H9 (cell line): ENCODE measurements at regions not wholly inside any gene's neighbourhood (a gene's known extent, or its start where the extent isn't known, plus 50 kb on each side); places are given as distances from the start of the nearest gene placed in this dataset.

ENCODE experiments used
- DNase-seq: peaks from one replicate; pipeline ENCODE4 v3.0.0-alpha.2; 2017
- H2AFZ ChIP-seq: one replicate; pipeline ENCODE4 v1.6.1; 2013; ENCODE audit warnings: mild to moderate bottlenecking, low read length, control low read depth, moderate library complexity
- H2AK5ac ChIP-seq: 2 replicates; pipeline ENCODE4 v1.6.1; 2013; ENCODE audit warnings: low read length, control low read depth, mixed read lengths; ENCODE audit not compliant: insufficient read length
- H2BK120ac ChIP-seq: one replicate; pipeline ENCODE4 v1.6.1; 2013; ENCODE audit warnings: low read depth, mild to moderate bottlenecking, low read length, control low read depth, inconsistent platforms; ENCODE audit not compliant: poor library complexity, severe bottlenecking
- H2BK12ac ChIP-seq: 2 replicates; pipeline ENCODE4 v1.6.1; 2013; ENCODE audit warnings: low read length, control low read depth, mixed read lengths, low read depth; ENCODE audit not compliant: insufficient read length
- H2BK15ac ChIP-seq: 2 replicates; pipeline ENCODE4 v1.6.1; 2013; ENCODE audit warnings: low read depth, low read length, control low read depth
- H2BK20ac ChIP-seq: one replicate; pipeline ENCODE4 v1.6.1; 2013; ENCODE audit warnings: low read depth, mild to moderate bottlenecking, low read length, control low read depth, inconsistent platforms; ENCODE audit not compliant: poor library complexity, severe bottlenecking
- H2BK5ac ChIP-seq: 2 replicates; pipeline ENCODE4 v1.6.1; 2013; ENCODE audit warnings: low read length, control low read depth, mixed read lengths; ENCODE audit not compliant: insufficient read length
- H3K14ac ChIP-seq: 2 replicates; pipeline ENCODE4 v1.6.1; 2013; ENCODE audit warnings: low read length, control low read depth; ENCODE audit not compliant: insufficient read depth
- H3K18ac ChIP-seq: 2 replicates; pipeline ENCODE4 v1.6.1; 2013; ENCODE audit warnings: low read depth, mild to moderate bottlenecking, mixed read lengths, low read length, control low read depth; ENCODE audit not compliant: insufficient read length
- H3K23ac ChIP-seq: 2 replicates; pipeline ENCODE4 v1.6.1; 2013; ENCODE audit warnings: low read length, control low read depth, mixed read lengths, low read depth; ENCODE audit not compliant: insufficient read length
- H3K23me2 ChIP-seq: 2 replicates; pipeline ENCODE4 v1.6.1; 2013; ENCODE audit warnings: low read depth, mild to moderate bottlenecking, mixed read lengths, low read length, control low read depth; ENCODE audit not compliant: insufficient read length, poor library complexity, severe bottlenecking
- H3K27ac ChIP-seq: 2 replicates; pipeline ENCODE4 v1.5.1; 2013; ENCODE audit warnings: low read length, control low read depth, mixed read lengths, low read depth; ENCODE audit not compliant: insufficient read length
- H3K27me3 ChIP-seq: 2 replicates; pipeline ENCODE4 v1.6.1; 2013; ENCODE audit warnings: low read length, control low read depth, inconsistent platforms; ENCODE audit not compliant: insufficient read depth
- H3K4ac ChIP-seq: 2 replicates; pipeline ENCODE4 v1.6.1; 2013; ENCODE audit warnings: low read depth, mild to moderate bottlenecking, control low read depth, inconsistent platforms, low read length, moderate library complexity
- H3K4me1 ChIP-seq: 2 replicates; pipeline ENCODE4 v1.6.1; 2013; ENCODE audit warnings: low read length, control low read depth, inconsistent platforms; ENCODE audit not compliant: insufficient read depth
- H3K4me2 ChIP-seq: 2 replicates; pipeline ENCODE4 v1.6.1; 2013; ENCODE audit warnings: low read length, control low read depth, mixed read lengths; ENCODE audit not compliant: insufficient read length, insufficient read depth
- H3K56ac ChIP-seq: 2 replicates; pipeline ENCODE4 v1.6.1; 2013; ENCODE audit warnings: low read depth, mild to moderate bottlenecking, mixed read lengths, low read length, control low read depth; ENCODE audit not compliant: insufficient read length
- H3K79me1 ChIP-seq: 2 replicates; pipeline ENCODE4 v1.6.1; 2013; ENCODE audit warnings: low read depth, mild to moderate bottlenecking, moderate library complexity, low read length, control low read depth, inconsistent platforms; ENCODE audit not compliant: insufficient read depth, poor library complexity, severe bottlenecking
- H3K79me2 ChIP-seq: 2 replicates; pipeline ENCODE4 v1.6.1; 2013; ENCODE audit warnings: low read length, control low read depth, inconsistent platforms; ENCODE audit not compliant: insufficient read depth
- H3K9ac ChIP-seq: 2 replicates; pipeline ENCODE4 v1.6.1; 2013; ENCODE audit warnings: low read length, control low read depth, mixed read lengths; ENCODE audit not compliant: insufficient read length; ENCODE audit errors: extremely low read depth
- H3K9me3 ChIP-seq: one replicate; pipeline ENCODE4 v1.6.1; 2013; ENCODE audit warnings: low read depth, low read length, inconsistent platforms; ENCODE audit not compliant: control insufficient read depth
- H3T11ph ChIP-seq: one replicate; pipeline ENCODE4 v1.6.1; 2013; ENCODE audit warnings: mild to moderate bottlenecking, low read length, control low read depth, inconsistent platforms
- H4K20me1 ChIP-seq: one replicate; pipeline ENCODE4 v1.6.1; 2013; ENCODE audit not compliant: control insufficient read depth, insufficient read length, insufficient read depth
- H4K5ac ChIP-seq: 2 replicates; pipeline ENCODE4 v1.6.1; 2013; ENCODE audit warnings: low read depth, mild to moderate bottlenecking, mixed read lengths, low read length, control low read depth; ENCODE audit not compliant: insufficient read length
- H4K8ac ChIP-seq: replicated peaks from 2 replicates; pipeline ENCODE4 v1.6.1; 2013; ENCODE audit warnings: low read length, control low read depth, mixed read lengths, low read depth; ENCODE audit not compliant: insufficient read length
- H4K91ac ChIP-seq: 2 replicates; pipeline ENCODE4 v1.6.1; 2013; ENCODE audit warnings: low read depth, mild to moderate bottlenecking, moderate library complexity, mixed read lengths, low read length, control low read depth; ENCODE audit not compliant: insufficient read length
- H3K27ac Mint-ChIP-seq, 3 experiments: 2 replicates in 2 of 3; 3 replicates in 1 of 3; pipeline ENCODE4 v1.8.0; 2020 to 2021; ENCODE audit warnings: mixed read lengths in 3 of 3, mild to moderate bottlenecking in 1 of 3, moderate library complexity in 1 of 3
- H3K27me3 Mint-ChIP-seq: 2 replicates; pipeline ENCODE4 v1.8.0; 2021; ENCODE audit warnings: low read depth, mild to moderate bottlenecking, moderate library complexity, mixed read lengths
- H3K36me3 Mint-ChIP-seq, 3 experiments: 2 replicates in 2 of 3; 3 replicates in 1 of 3; pipeline ENCODE4 v1.8.0; 2020 to 2021; ENCODE audit warnings: low read depth in 3 of 3, mixed read lengths in 3 of 3; ENCODE audit not compliant: insufficient read depth in 1 of 3
- H3K4me1 Mint-ChIP-seq, 2 experiments: 2 replicates each; pipeline ENCODE4 v1.8.0; 2020; ENCODE audit warnings: mixed read lengths in 2 of 2
- H3K4me3 Mint-ChIP-seq, 2 experiments: 2 replicates in 1 of 2; 3 replicates in 1 of 2; pipeline ENCODE4 v1.8.0; 2020 to 2021; ENCODE audit warnings: mild to moderate bottlenecking in 2 of 2, mixed read lengths in 2 of 2, moderate library complexity in 1 of 2
- H3K9me3 Mint-ChIP-seq, 2 experiments: 2 replicates in 1 of 2; 3 replicates in 1 of 2; pipeline ENCODE4 v1.8.0; 2020; ENCODE audit warnings: mild to moderate bottlenecking in 2 of 2, mixed read lengths in 2 of 2, moderate library complexity in 1 of 2
- CTCF ChIP-seq: fragments of 200-600 bp; sonication (generic); conservative IDR thresholded peaks from 3 replicates; pipeline ENCODE4 v1.8.0; 2021; ENCODE audit warnings: antibody characterized with exemption, mild to moderate bottlenecking

GRCh38 chr6:55992546-55992945 is 117.2 kb upstream of the BMP5 start:
- DNase-seq: no peak
- peaks cover 12 to 31% (median 17%) of the 10 kb centered on the region in 3 experiments for H3K36me3 Mint-ChIP-seq

More at GRCh38 chr6:55992546-55992945, 117.2 kb upstream of the BMP5 start:
- H4K8ac ChIP-seq: no peak overlapping the region
- no peak overlapping the region for H3K4me2 ChIP-seq
- no peak overlapping the region for H2BK12ac ChIP-seq
- H2BK120ac ChIP-seq: no peak overlapping the region
- Mint-ChIP-seq H3K4me3 (no peak overlapping the region), H3K4me1 (no peaks in the 10 kb centered on the region), H3K27ac (no peak overlapping the region), H3K9me3 (peaks cover 29 to 37% of the 10 kb centered on the region in 2 experiments), H3K27me3 (no peaks in the 10 kb centered on the region)
- no peak overlapping the region for H2BK15ac ChIP-seq
- H3K23ac ChIP-seq: no peak overlapping the region
- H3K18ac ChIP-seq: no peak overlapping the region
- no peak for TF ChIP-seq CTCF
- no peak overlapping the region for H3K14ac ChIP-seq
- H3K23me2 ChIP-seq: no peaks in the 10 kb centered on the region
- H4K20me1 ChIP-seq: no peaks in the 10 kb centered on the region
- no peak overlapping the region for H3K4ac ChIP-seq
- no peak overlapping the region for H2BK5ac ChIP-seq
- no peak overlapping the region for H3K56ac ChIP-seq
- no peak overlapping the region for H2AFZ ChIP-seq
- no peak overlapping the region for H2AK5ac ChIP-seq
- H3K79me1 ChIP-seq: no peaks in the 10 kb centered on the region
- H3T11ph ChIP-seq: no peak overlapping the region
- no peaks in the 10 kb centered on the region for H3K4me1 ChIP-seq
- H3K9me3 ChIP-seq: peaks cover 9% of the 10 kb centered on the region
- H2BK20ac ChIP-seq: no peak overlapping the region
- no peak overlapping the region for H3K9ac ChIP-seq
- no peak overlapping the region for H4K91ac ChIP-seq
- no peak overlapping the region for H4K5ac ChIP-seq
- no peak overlapping the region for H3K27ac ChIP-seq
- H3K27me3 ChIP-seq: no peaks in the 10 kb centered on the region
- no peaks in the 10 kb centered on the region for H3K79me2 ChIP-seq
